ENCODE measurements at regions not wholly inside any gene's neighbourhood (a gene's known extent, or its start where the extent isn't known, plus 50 kb on each side); places are given as distances from the start of the nearest gene placed in this dataset.

- Histone ChIP-seq H3K36me3 (ENCODE audit: insufficient read depth, low read length) (no peaks in the 10 kb centered on the region), H3K4me3 (no peak overlapping the region), H3K9me3 (ENCODE audit: low read depth, low read length) (no peaks in the 10 kb centered on the region), H3K9ac (ENCODE audit: insufficient read length) (no peak overlapping the region), H3K27ac (no peak overlapping the region)
- TF ChIP-seq EZH2 (IDR thresholded peaks at IDR 0.05) (no peak), POLR2AphosphoS5 (IDR thresholded peaks at IDR 0.05; ENCODE audit: borderline replicate concordance, low read depth, low read length) (no peak), FOXP2 (optimal IDR thresholded peaks at IDR 0.05; ENCODE audit: control extremely low read depth, extremely low read length, insufficient read depth) (no peak)
- DNase-seq (ENCODE audit: low read depth, low spot score) = no peak
Observed at GRCh38 chr21:40901691-40902090, 54.7 kb upstream of the DSCAM start.

DNA sequence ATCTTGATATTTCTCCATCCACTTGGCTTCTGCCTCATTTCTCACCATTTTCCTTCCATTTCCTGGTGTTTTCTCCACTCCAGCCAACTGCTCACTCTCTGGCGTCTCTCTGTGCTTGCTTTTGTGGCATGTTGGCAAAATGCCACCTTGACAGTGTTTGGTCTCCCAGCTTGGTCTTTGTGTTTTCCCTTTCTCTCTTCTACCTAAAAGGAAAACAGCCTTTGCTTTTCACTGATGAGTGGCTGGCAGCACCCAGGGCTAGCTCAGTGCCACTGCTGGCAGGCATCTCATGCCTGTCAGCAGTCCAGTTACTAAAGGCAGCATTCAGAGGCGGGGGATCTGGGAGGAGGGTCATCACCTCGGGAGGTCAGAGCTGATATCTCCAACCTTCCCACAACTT, 55.3 kb upstream of the DSCAM start:
- H3K9ac ChIP-seq (ENCODE audit: insufficient read length) = no peak overlapping the region
- no peaks in the 10 kb centered on the region for H3K36me3 ChIP-seq (ENCODE audit: insufficient read depth, low read length)
- no peak for DNase-seq (ENCODE audit: low read depth, low spot score)
- no peaks in the 10 kb centered on the region for H3K9me3 ChIP-seq (ENCODE audit: low read depth, low read length)
- TF ChIP-seq POLR2AphosphoS5 (IDR thresholded peaks at IDR 0.05; ENCODE audit: borderline replicate concordance, low read depth, low read length) (no peak), FOXP2 (optimal IDR thresholded peaks at IDR 0.05; ENCODE audit: control extremely low read depth, extremely low read length, insufficient read depth) (no peak), EZH2 (IDR thresholded peaks at IDR 0.05) (no peak)
- no peak overlapping the region for H3K27ac ChIP-seq
- no peak overlapping the region for H3K4me3 ChIP-seq

DNA sequence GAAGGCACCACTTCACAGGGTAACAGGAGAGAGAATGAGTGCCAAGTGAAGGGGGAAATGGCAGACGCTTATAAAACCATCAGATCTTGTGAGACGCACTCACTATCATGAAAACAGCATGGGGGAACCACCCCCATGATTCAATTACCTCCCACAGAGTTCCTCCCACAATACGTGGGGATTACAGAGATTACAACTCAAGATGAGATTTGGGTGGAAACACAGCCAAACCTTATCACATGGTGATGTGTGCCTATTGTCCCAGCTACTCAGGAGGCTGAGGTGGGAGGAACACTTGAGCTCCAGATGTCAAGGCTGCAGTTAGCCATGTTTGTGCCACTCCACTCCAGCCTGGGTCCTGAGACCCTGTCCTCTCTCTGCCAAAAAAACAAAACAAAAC, 56.0 kb upstream of the DSCAM start:
- TF ChIP-seq EZH2 (IDR thresholded peaks at IDR 0.05) (no peak), POLR2AphosphoS5 (IDR thresholded peaks at IDR 0.05; ENCODE audit: borderline replicate concordance, low read depth, low read length) (no peak), FOXP2 (optimal IDR thresholded peaks at IDR 0.05; ENCODE audit: control extremely low read depth, extremely low read length, insufficient read depth) (no peak)

GRCh38 chr21:40905251-40905650, 58.3 kb upstream of the DSCAM start:
- no peaks in the 10 kb centered on the region for H3K9me3 ChIP-seq (ENCODE audit: low read depth, low read length)
- no peak overlapping the region for H3K27ac ChIP-seq
- TF ChIP-seq EZH2 (IDR thresholded peaks at IDR 0.05) = no peak
- TF ChIP-seq FOXP2 (optimal IDR thresholded peaks at IDR 0.05; ENCODE audit: control extremely low read depth, extremely low read length, insufficient read depth) = no peak
- no peak for TF ChIP-seq POLR2AphosphoS5 (IDR thresholded peaks at IDR 0.05; ENCODE audit: borderline replicate concordance, low read depth, low read length)
- no peak for DNase-seq (ENCODE audit: low read depth, low spot score)
- H3K9ac ChIP-seq (ENCODE audit: insufficient read length) = no peak overlapping the region
- no peaks in the 10 kb centered on the region for H3K36me3 ChIP-seq (ENCODE audit: insufficient read depth, low read length)
- no peak overlapping the region for H3K4me3 ChIP-seq

More for the DNA sequence above, 56.0 kb upstream of the DSCAM start:
- Histone ChIP-seq H3K36me3 (ENCODE audit: insufficient read depth, low read length) (no peaks in the 10 kb centered on the region), H3K9ac (ENCODE audit: insufficient read length) (no peak overlapping the region), H3K4me3 (no peak overlapping the region), H3K27ac (no peak overlapping the region), H3K9me3 (ENCODE audit: low read depth, low read length) (no peaks in the 10 kb centered on the region)
- DNase-seq (ENCODE audit: low read depth, low spot score) = no peak

GRCh38 chr21:40912375-40912774, 65.4 kb upstream of the DSCAM start:
- TF ChIP-seq EZH2 (IDR thresholded peaks at IDR 0.05) (no peak), FOXP2 (optimal IDR thresholded peaks at IDR 0.05; ENCODE audit: control extremely low read depth, extremely low read length, insufficient read depth) (no peak)
- H3K27ac ChIP-seq = no peak overlapping the region
- no peak for DNase-seq (ENCODE audit: low read depth, low spot score)

DNA sequence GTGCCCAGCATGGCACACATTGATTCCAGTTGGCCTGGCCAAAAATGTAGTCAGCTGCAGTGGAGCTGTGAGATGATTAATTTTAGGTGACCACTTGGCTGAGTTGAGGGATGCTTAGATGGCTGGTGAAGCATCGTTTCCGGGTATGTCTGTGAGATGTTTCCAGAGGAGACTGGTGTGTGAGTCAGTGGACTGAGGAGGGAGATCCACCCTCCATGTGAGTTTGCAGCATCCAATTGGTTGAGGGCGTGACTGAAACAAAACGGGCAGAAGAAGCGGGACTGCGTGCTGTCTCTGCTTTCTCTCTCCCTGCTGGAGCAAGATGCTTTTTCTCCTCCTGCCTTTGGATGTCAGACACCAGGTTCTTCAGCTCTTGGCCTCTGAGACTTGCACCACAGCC, 68.2 kb upstream of the DSCAM start:
- Histone ChIP-seq H3K27ac (no peak overlapping the region), H3K9me3 (ENCODE audit: low read depth, low read length) (no peaks in the 10 kb centered on the region), H3K9ac (ENCODE audit: insufficient read length) (no peak overlapping the region), H3K4me3 (no peak overlapping the region), H3K36me3 (ENCODE audit: insufficient read depth, low read length) (no peaks in the 10 kb centered on the region)
- TF ChIP-seq EZH2 (IDR thresholded peaks at IDR 0.05) = no peak
- TF ChIP-seq FOXP2 (optimal IDR thresholded peaks at IDR 0.05; ENCODE audit: control extremely low read depth, extremely low read length, insufficient read depth) = no peak
- no peak for TF ChIP-seq POLR2AphosphoS5 (IDR thresholded peaks at IDR 0.05; ENCODE audit: borderline replicate concordance, low read depth, low read length)
- DNase-seq (ENCODE audit: low read depth, low spot score) = no peak

More at GRCh38 chr21:40912375-40912774, 65.4 kb upstream of the DSCAM start:
- H3K36me3 ChIP-seq (ENCODE audit: insufficient read depth, low read length) = no peaks in the 10 kb centered on the region
- H3K9ac ChIP-seq (ENCODE audit: insufficient read length) = no peak overlapping the region
- no peaks in the 10 kb centered on the region for H3K9me3 ChIP-seq (ENCODE audit: low read depth, low read length)
- no peak overlapping the region for H3K4me3 ChIP-seq

- no peak overlapping the region for H3K9ac ChIP-seq (ENCODE audit: insufficient read length)
- peak; percentile 88 for DNase-seq (ENCODE audit: low read depth, low spot score)
- H3K36me3 ChIP-seq (ENCODE audit: insufficient read depth, low read length) = no peaks in the 10 kb centered on the region
- H3K9me3 ChIP-seq (ENCODE audit: low read depth, low read length) = 0 out of 2 replicates have a peak, but pooled peaks cover 3% of the 10 kb centered on the region
- peak overlapping the region; percentile 76 for H3K4me3 ChIP-seq
- peak overlapping the region; percentile 81 for H3K27ac ChIP-seq
- TF ChIP-seq POLR2AphosphoS5 (IDR thresholded peaks at IDR 0.05; ENCODE audit: borderline replicate concordance, low read depth, low read length) (no peak), EZH2 (IDR thresholded peaks at IDR 0.05) (no peak), FOXP2 (optimal IDR thresholded peaks at IDR 0.05; ENCODE audit: control extremely low read depth, extremely low read length, insufficient read depth) (no peak)
Observed at GRCh38 chr21:40923407-40923806, 76.4 kb upstream of the DSCAM start.

- H3K36me3 ChIP-seq (ENCODE audit: insufficient read depth, low read length) = no peaks in the 10 kb centered on the region
- H3K4me3 ChIP-seq = peak overlapping the region; percentile 76
Observed at GRCh38 chr21:40923901-40924300, 76.9 kb upstream of the DSCAM start.

DNA sequence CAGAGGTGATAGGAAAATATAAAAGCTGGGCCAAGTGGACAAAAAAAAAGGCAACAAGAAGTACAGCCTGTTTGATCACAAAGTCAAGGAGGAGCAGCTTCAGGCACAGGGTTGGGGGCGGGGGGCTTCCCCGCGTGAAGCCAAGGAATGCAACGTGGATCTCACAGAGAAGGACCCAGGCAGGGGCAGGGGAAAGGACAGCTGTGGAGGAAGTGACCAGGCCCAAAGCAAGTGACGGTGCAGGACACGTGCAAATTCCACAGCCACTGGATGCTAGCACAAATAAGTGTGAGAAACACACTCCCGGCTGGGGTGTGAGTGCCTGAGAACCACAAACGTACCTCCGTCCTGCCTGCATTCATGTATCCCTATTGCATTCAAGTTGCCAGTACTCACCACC, 77.7 kb upstream of the DSCAM start:
- no peak overlapping the region for H3K27ac ChIP-seq
- H3K9ac ChIP-seq (ENCODE audit: insufficient read length) = no peak overlapping the region
- H3K36me3 ChIP-seq (ENCODE audit: insufficient read depth, low read length) = no peaks in the 10 kb centered on the region
- no peak overlapping the region for H3K4me3 ChIP-seq
- no peak for DNase-seq (ENCODE audit: low read depth, low spot score)
- TF ChIP-seq POLR2AphosphoS5 (IDR thresholded peaks at IDR 0.05; ENCODE audit: borderline replicate concordance, low read depth, low read length) (no peak), EZH2 (IDR thresholded peaks at IDR 0.05) (no peak), FOXP2 (optimal IDR thresholded peaks at IDR 0.05; ENCODE audit: control extremely low read depth, extremely low read length, insufficient read depth) (no peak)
- 0 out of 2 replicates have a peak, but pooled peaks cover 3% of the 10 kb centered on the region for H3K9me3 ChIP-seq (ENCODE audit: low read depth, low read length)

More at GRCh38 chr21:40923901-40924300, 76.9 kb upstream of the DSCAM start:
- no peak for DNase-seq (ENCODE audit: low read depth, low spot score)
- Histone ChIP-seq H3K27ac (peak overlapping the region; percentile 81; the same call in 1 of the 2 replicates), H3K9me3 (ENCODE audit: low read depth, low read length) (0 out of 2 replicates have a peak, but pooled peaks cover 3% of the 10 kb centered on the region), H3K9ac (ENCODE audit: insufficient read length) (no peak overlapping the region)
- TF ChIP-seq FOXP2 (optimal IDR thresholded peaks at IDR 0.05; ENCODE audit: control extremely low read depth, extremely low read length, insufficient read depth) = no peak
